GM19240 (cell line): ENCODE measurements at regions not wholly inside any gene's neighbourhood (a gene's known extent, or its start where the extent isn't known, plus 50 kb on each side); places are given as distances from the start of the nearest gene placed in this dataset.
"Not testable (repeated sequence)": the region's sequence is repeated elsewhere in the genome, so short reads cannot be mapped to it uniquely, and the experiment has no call there.

ENCODE experiments used
- DNase-seq: peaks from one replicate; pipeline ENCODE4 v3.0.0; 2011; ENCODE audit warnings: low spot score; ENCODE audit not compliant: insufficient read length

GRCh38 chr19:37303591-37304171 lies 67.2 kb upstream of the ZNF527 start:
- no peak for DNase-seq

- DNase-seq, result no peak
These were observed 66.6 kb upstream of the ZNF527 start for GRCh38 chr19:37304190-37304883.

- DNase-seq, result no peak
These were observed 66.0 kb upstream of the ZNF527 start for GRCh38 chr19:37304884-37305255.

- DNase-seq, result no peak
These were observed 64.4 kb upstream of the ZNF527 start for GRCh38 chr19:37306383-37306963.

GRCh38 chr19:37309834-37310575 lies 60.9 kb upstream of the ZNF527 start:
- no peak for DNase-seq

GRCh38 chr19:37312531-37313334 lies 58.2 kb upstream of the ZNF527 start:
- DNase-seq, result not testable (repeated sequence)

- no peak for DNase-seq
These were observed 57.6 kb upstream of the ZNF527 start for GRCh38 chr19:37313335-37313627.

GRCh38 chr19:37317403-37318209 lies 53.3 kb upstream of the ZNF527 start:
- peak; percentile 81 for DNase-seq

- DNase-seq, result not testable (repeated sequence)
These were observed 49.9 kb upstream of the ZNF527 start for GRCh38 chr19:37320988-37321387.
